Astrocyte (in vitro differentiated cells and primary cell): ENCODE measurements at regions not wholly inside any gene's neighbourhood (a gene's known extent, or its start where the extent isn't known, plus 50 kb on each side); places are given as distances from the start of the nearest gene placed in this dataset.

Source experiments
- DNase-seq: peaks from one replicate; pipeline ENCODE4 v3.0.0-alpha.2; 2010; ENCODE audit warnings: low read depth
- FAIRE-seq: peaks from 2 replicates; lab custom pipeline; 2011; peaks lifted over from hg19 to GRCh38; lab: Jason Lieb, UNC
- H2AFZ ChIP-seq: 2 replicates; pipeline ENCODE4 v1.6.0; 2012; ENCODE audit warnings: low read depth, low read length, inconsistent platforms
- H3K27ac ChIP-seq: 2 replicates; pipeline ENCODE4 v1.5.1; 2011; ENCODE audit warnings: low read depth, low read length, inconsistent platforms
- H3K27me3 ChIP-seq: 2 replicates; pipeline ENCODE4 v1.6.0; 2011; ENCODE audit warnings: low read length, inconsistent platforms; ENCODE audit not compliant: insufficient read depth
- H3K36me3 ChIP-seq: 2 replicates; pipeline ENCODE4 v1.5.1; 2011; ENCODE audit warnings: low read length, inconsistent platforms; ENCODE audit not compliant: insufficient read depth
- H3K4me1 ChIP-seq: 2 replicates; pipeline ENCODE4 v1.5.1; 2011; ENCODE audit warnings: low read length, inconsistent platforms; ENCODE audit not compliant: insufficient read depth
- H3K4me2 ChIP-seq: 2 replicates; pipeline ENCODE4 v1.6.0; 2012; ENCODE audit warnings: low read length, inconsistent platforms
- H3K4me3 ChIP-seq: 2 replicates; pipeline ENCODE4 v1.5.1; 2011; ENCODE audit warnings: low read depth, mild to moderate bottlenecking, low read length, inconsistent platforms; ENCODE audit not compliant: insufficient read depth
- H3K79me2 ChIP-seq: 2 replicates; pipeline ENCODE4 v1.6.0; 2012; ENCODE audit warnings: mild to moderate bottlenecking, low read length, inconsistent platforms; ENCODE audit not compliant: insufficient read depth
- H3K9ac ChIP-seq: 2 replicates; pipeline ENCODE4 v1.6.0; 2012; ENCODE audit warnings: mild to moderate bottlenecking, low read length, inconsistent platforms
- H3K9me3 ChIP-seq: 2 replicates; pipeline ENCODE4 v1.5.1; 2012; ENCODE audit warnings: low read depth, mild to moderate bottlenecking, low read length, inconsistent platforms; ENCODE audit not compliant: insufficient read depth
- H4K20me1 ChIP-seq: 2 replicates; pipeline ENCODE4 v1.6.0; 2012; ENCODE audit warnings: low read length, inconsistent platforms; ENCODE audit not compliant: insufficient read depth
- H3K27ac Mint-ChIP-seq: one replicate; pipeline ENCODE4 v1.8.0; 2021; ENCODE audit warnings: mild to moderate bottlenecking, mixed read lengths; ENCODE audit not compliant: unreplicated experiment
- H3K27me3 Mint-ChIP-seq: one replicate; pipeline ENCODE4 v1.8.0; 2021; ENCODE audit warnings: low read depth, mixed read lengths; ENCODE audit not compliant: unreplicated experiment
- H3K36me3 Mint-ChIP-seq: one replicate; pipeline ENCODE4 v1.8.0; 2021; ENCODE audit warnings: low read depth, mixed read lengths; ENCODE audit not compliant: unreplicated experiment
- H3K4me1 Mint-ChIP-seq: one replicate; pipeline ENCODE4 v1.8.0; 2021; ENCODE audit warnings: low read depth, mixed read lengths; ENCODE audit not compliant: unreplicated experiment
- H3K4me3 Mint-ChIP-seq: one replicate; pipeline ENCODE4 v1.8.0; 2021; ENCODE audit warnings: mild to moderate bottlenecking, moderate library complexity, mixed read lengths; ENCODE audit not compliant: unreplicated experiment
- H3K9me3 Mint-ChIP-seq: one replicate; pipeline ENCODE4 v1.8.0; 2021; ENCODE audit warnings: mild to moderate bottlenecking, mixed read lengths; ENCODE audit not compliant: unreplicated experiment
- CTCF ChIP-seq: IDR thresholded peaks from 2 replicates; pipeline ENCODE4 v1.5.1; 2011; ENCODE audit warnings: low read depth, mild to moderate bottlenecking, inconsistent platforms, low read length, moderate library complexity; ENCODE audit not compliant: insufficient read depth
- EZH2 ChIP-seq: IDR thresholded peaks from 2 replicates; pipeline ENCODE4 v1.6.1; 2012; ENCODE audit warnings: mild to moderate bottlenecking, low read length, inconsistent platforms; ENCODE audit not compliant: insufficient read depth

- Histone ChIP-seq H3K27me3 (no peaks in the 10 kb centered on the region), H3K4me3 (no peak overlapping the region), H3K4me1 (no peaks in the 10 kb centered on the region), H2AFZ (no peak overlapping the region), H3K79me2 (no peaks in the 10 kb centered on the region), H4K20me1 (no peaks in the 10 kb centered on the region), H3K4me2 (no peak overlapping the region), H3K27ac (no peak overlapping the region), H3K9me3 (peaks cover 4% of the 10 kb centered on the region), H3K36me3 (no peaks in the 10 kb centered on the region), H3K9ac (no peak overlapping the region)
- H3K4me3 Mint-ChIP-seq = no peak overlapping the region
- H3K27me3 Mint-ChIP-seq = peaks cover 2% of the 10 kb centered on the region
- FAIRE-seq (no peak), DNase-seq (no peak)
- TF ChIP-seq CTCF = no peak
- no peak for TF ChIP-seq EZH2
- no peaks in the 10 kb centered on the region for H3K9me3 Mint-ChIP-seq
- H3K27ac Mint-ChIP-seq = no peak overlapping the region
- H3K36me3 Mint-ChIP-seq = no peaks in the 10 kb centered on the region
- H3K4me1 Mint-ChIP-seq = peaks cover 9% of the 10 kb centered on the region
These were observed 155.0 kb upstream of the JADE1 start for GRCh38 chr4:128654465-128654864.

GRCh38 chr4:128653527-128654444 is 155.7 kb upstream of the JADE1 start:
- no peak overlapping the region for H2AFZ ChIP-seq
- DNase-seq = no peak
- no peaks in the 10 kb centered on the region for H3K27me3 ChIP-seq
- no peaks in the 10 kb centered on the region for H3K79me2 ChIP-seq
- Mint-ChIP-seq H3K36me3 (no peaks in the 10 kb centered on the region), H3K9me3 (no peaks in the 10 kb centered on the region), H3K27me3 (peaks cover 2% of the 10 kb centered on the region), H3K4me1 (peaks cover 13% of the 10 kb centered on the region), H3K4me3 (no peak overlapping the region), H3K27ac (no peak overlapping the region)
- H3K9ac ChIP-seq = no peak overlapping the region
- H3K4me1 ChIP-seq = no peaks in the 10 kb centered on the region
- peaks cover 4% of the 10 kb centered on the region for H3K9me3 ChIP-seq
- H3K36me3 ChIP-seq = no peaks in the 10 kb centered on the region
- H3K4me3 ChIP-seq = no peak overlapping the region
- no peaks in the 10 kb centered on the region for H4K20me1 ChIP-seq
- H3K4me2 ChIP-seq = no peak overlapping the region
- no peak overlapping the region for H3K27ac ChIP-seq
- no peak for FAIRE-seq
- TF ChIP-seq CTCF (no peak), EZH2 (no peak)
